ENCODE measurements at regions not wholly inside any gene's neighbourhood (a gene's known extent, or its start where the extent isn't known, plus 50 kb on each side); places are given as distances from the start of the nearest gene placed in this dataset.

DNA sequence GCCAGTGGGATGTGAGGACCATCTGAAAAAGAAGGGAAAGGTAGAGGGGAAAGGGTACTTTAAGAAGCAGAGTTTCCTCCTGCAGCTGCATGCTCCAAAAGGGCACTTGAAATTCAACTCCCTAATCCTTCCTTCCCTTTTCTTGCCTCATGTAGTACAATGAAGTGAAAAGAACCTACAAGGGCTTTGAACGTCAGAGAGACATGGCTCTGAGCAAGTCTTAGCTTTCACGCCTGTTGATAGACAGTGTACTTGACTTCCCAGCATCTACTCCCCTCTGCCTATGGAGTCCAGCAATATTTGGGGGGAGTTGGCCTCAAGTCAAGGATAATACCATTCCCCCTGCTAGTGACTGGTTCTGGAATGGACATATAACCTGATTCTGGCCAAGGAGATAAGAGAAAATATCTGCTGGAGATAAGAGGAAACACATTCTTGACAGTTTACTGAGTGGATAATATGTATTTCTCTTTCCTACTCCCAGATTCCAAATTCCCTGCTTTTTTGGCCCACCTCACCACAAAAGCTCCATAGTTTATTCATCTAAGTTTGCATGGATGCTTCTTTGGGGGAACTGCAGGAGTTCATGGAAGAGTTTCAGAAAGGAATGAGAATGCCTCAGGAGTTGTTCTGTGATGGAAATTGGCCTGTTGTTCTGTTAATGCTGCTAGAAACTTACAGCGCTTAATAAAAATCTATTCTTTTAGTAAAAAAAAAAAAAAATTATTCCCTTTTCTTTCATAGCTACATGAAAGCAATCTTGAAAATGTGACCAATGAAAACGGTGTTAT lies 193.0 kb upstream of the TPM1 start:
- H3K9me3 ChIP-seq (ENCODE audit: control insufficient read depth in 4 of 4, low read length in 3 of 4): no peaks in the 10 kb centered on the region
- H3K27me3 ChIP-seq (ENCODE audit: control insufficient read depth in 4 of 4, insufficient read depth in 4 of 4, low read length in 3 of 4): no peaks in the 10 kb centered on the region
- no peak overlapping the region for H3K27ac ChIP-seq (ENCODE audit: low read depth in 1 of 2, low read length in 2 of 2)
- no peaks in the 10 kb centered on the region for H3K36me3 ChIP-seq (ENCODE audit: control insufficient read depth in 4 of 4, insufficient read depth in 3 of 4, low read depth in 1 of 4, low read length in 3 of 4)
- peaks cover 13 to 39% (median 28%) of the 10 kb centered on the region in 4 donors for H3K4me1 ChIP-seq (ENCODE audit: control insufficient read depth in 4 of 4, insufficient read depth in 4 of 4, low read length in 3 of 4)
- no peak overlapping the region for H3K9ac ChIP-seq (ENCODE audit: low read depth in 1 of 2, low read length in 2 of 2)
- WGBS: 89% methylated on average over 4 of the region's 4 CpGs
- H3K4me3 ChIP-seq (ENCODE audit: low read depth in 1 of 3, low read length in 3 of 3): no peak overlapping the region
- DNase-seq (ENCODE audit: low spot score): no peak
- TF ChIP-seq NR2F2 (IDR thresholded peaks at IDR 0.05): no peak
- TF ChIP-seq, protein P1, sequence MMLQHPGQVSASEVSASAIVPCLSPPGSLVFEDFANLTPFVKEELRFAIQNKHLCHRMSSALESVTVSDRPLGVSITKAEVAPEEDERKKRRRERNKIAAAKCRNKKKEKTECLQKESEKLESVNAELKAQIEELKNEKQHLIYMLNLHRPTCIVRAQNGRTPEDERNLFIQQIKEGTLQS (IDR thresholded peaks at IDR 0.05): no peak
- TF ChIP-seq SP1 (IDR thresholded peaks at IDR 0.05): no peak
- TF ChIP-seq ZBTB33 (IDR thresholded peaks at IDR 0.05): no peak
- no peak for TF ChIP-seq RXRA (IDR thresholded peaks at IDR 0.05)
- TF ChIP-seq TAF1 (conservative IDR thresholded peaks at IDR 0.05): no peak
- TF ChIP-seq CTCF (IDR thresholded peaks at IDR 0.05; ENCODE audit: low read depth, low read length, missing input control): no peak
- TF ChIP-seq HNF4G (IDR thresholded peaks at IDR 0.05): no peak
- no peak for TF ChIP-seq REST (IDR thresholded peaks at IDR 0.05)
- no peak for TF ChIP-seq RAD21 (IDR thresholded peaks at IDR 0.05)
- TF ChIP-seq FOXA2 (IDR thresholded peaks at IDR 0.05): no peak
- TF ChIP-seq, protein P2, sequence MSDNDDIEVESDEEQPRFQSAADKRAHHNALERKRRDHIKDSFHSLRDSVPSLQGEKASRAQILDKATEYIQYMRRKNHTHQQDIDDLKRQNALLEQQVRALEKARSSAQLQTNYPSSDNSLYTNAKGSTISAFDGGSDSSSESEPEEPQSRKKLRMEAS (IDR thresholded peaks at IDR 0.05): no peak

DNA sequence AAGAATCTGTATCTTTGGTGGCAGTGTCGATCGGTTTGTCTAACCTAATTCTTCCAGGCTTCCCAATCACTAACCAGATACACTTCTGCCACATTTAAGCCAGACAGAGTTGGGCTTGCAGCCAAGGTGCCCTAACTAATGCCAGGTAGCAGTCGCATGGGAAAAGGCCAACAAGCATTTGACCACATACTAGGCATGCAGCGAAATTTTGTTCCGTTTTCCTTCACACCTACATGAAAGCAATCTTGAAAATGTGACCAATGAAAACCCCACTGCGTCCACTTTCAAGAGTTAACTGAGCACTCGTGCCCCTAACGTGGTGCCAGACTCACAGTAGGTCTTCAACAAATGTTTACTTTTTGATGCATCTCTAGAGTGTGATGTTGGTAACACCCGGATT lies 192.2 kb upstream of the TPM1 start:
- Histone ChIP-seq H3K36me3 (ENCODE audit: control insufficient read depth in 4 of 4, insufficient read depth in 3 of 4, low read depth in 1 of 4, low read length in 3 of 4) (no peaks in the 10 kb centered on the region), H3K4me3 (ENCODE audit: low read depth in 1 of 3, low read length in 3 of 3) (no peak overlapping the region), H3K4me1 (ENCODE audit: control insufficient read depth in 4 of 4, insufficient read depth in 4 of 4, low read length in 3 of 4) (peaks cover 13 to 36% (median 25%) of the 10 kb centered on the region in 4 donors), H3K9ac (ENCODE audit: low read depth in 1 of 2, low read length in 2 of 2) (no peak overlapping the region), H3K9me3 (ENCODE audit: control insufficient read depth in 4 of 4, low read length in 3 of 4) (no peaks in the 10 kb centered on the region), H3K27ac (ENCODE audit: low read depth in 1 of 2, low read length in 2 of 2) (peak overlapping the region in 1 of 2 donors; percentile 4), H3K27me3 (ENCODE audit: control insufficient read depth in 4 of 4, insufficient read depth in 4 of 4, low read length in 3 of 4) (no peaks in the 10 kb centered on the region)
- TF ChIP-seq RAD21 (IDR thresholded peaks at IDR 0.05) (peak; percentile 43 to 65), HNF4G (IDR thresholded peaks at IDR 0.05) (no peak), YY1 (IDR thresholded peaks at IDR 0.05) (no peak), HNF4A (conservative IDR thresholded peaks at IDR 0.05) (peak; percentile 8 to 18), CTCF (IDR thresholded peaks at IDR 0.05; ENCODE audit: low read depth, low read length, missing input control) (no peak), RXRA (IDR thresholded peaks at IDR 0.05) (peak in 1 of 2 donors; percentile 15), SP1 (IDR thresholded peaks at IDR 0.05) (peak; percentile 20), TAF1 (conservative IDR thresholded peaks at IDR 0.05) (no peak)
- TF ChIP-seq, protein P2 (IDR thresholded peaks at IDR 0.05): peak; percentile 45
- no peak for DNase-seq (ENCODE audit: low spot score)
- whole genome bisulfite sequencing: 54% methylated on average over 9 of the region's 9 CpGs

All from liver (tissue), 8 donors.